OCI-LY1 (cell line): ENCODE measurements at regions not wholly inside any gene's neighbourhood (a gene's known extent, or its start where the extent isn't known, plus 50 kb on each side); places are given as distances from the start of the nearest gene placed in this dataset.

Experiments used
- EZH2 ChIP-seq: fragments of 200-600 bp; sonication (generic), shearing (Covaris generic); IDR thresholded peaks from 2 replicates; pipeline ENCODE4 v1.8.0; 2017; ENCODE audit warnings: borderline replicate concordance, mixed run types, mild to moderate bottlenecking, antibody characterized with exemption, low read length, moderate library complexity, mixed read lengths
- TF ChIP-seq, protein P1 (sequence below): fragments of 200-600 bp; sonication (generic), shearing (Covaris generic); IDR thresholded peaks from 2 replicates; pipeline ENCODE4 v1.5.1; 2017; ENCODE audit warnings: mild to moderate bottlenecking, antibody characterized with exemption, low read length, moderate library complexity, mixed read lengths

DNA sequence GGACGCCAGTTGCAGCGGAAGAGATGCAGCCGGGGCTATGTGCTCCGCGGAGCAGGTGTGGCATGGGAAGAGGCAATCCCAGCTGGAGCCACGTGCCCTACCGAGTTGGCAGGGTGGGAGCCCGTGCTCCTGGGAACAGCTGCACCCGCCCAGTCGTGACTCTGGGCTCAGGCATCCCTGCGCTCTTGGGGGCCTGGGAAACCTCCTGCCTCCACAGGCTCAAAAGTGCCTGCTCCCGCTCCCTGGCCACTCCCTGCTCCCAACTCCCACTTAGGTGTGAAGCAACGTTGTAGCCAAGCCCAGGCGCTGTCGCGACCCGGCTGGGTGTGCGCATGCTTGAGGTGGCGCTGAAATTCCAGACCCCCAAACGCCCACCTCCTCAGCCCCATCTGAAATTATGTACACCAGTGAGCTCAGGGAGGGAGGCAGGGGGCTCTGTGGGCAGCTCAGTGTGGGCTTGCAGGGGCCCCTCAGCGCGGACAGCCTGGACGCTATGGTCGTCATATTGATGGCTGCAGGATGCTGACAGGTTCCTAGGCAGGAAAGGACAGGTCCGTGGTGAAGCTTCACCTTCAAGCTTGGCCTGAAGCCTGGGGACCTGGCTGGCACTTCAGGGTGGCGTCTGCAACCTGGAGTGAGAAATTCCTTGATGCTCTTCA is 429.9 kb downstream of the SLITRK1 start:
- TF ChIP-seq, protein P1, sequence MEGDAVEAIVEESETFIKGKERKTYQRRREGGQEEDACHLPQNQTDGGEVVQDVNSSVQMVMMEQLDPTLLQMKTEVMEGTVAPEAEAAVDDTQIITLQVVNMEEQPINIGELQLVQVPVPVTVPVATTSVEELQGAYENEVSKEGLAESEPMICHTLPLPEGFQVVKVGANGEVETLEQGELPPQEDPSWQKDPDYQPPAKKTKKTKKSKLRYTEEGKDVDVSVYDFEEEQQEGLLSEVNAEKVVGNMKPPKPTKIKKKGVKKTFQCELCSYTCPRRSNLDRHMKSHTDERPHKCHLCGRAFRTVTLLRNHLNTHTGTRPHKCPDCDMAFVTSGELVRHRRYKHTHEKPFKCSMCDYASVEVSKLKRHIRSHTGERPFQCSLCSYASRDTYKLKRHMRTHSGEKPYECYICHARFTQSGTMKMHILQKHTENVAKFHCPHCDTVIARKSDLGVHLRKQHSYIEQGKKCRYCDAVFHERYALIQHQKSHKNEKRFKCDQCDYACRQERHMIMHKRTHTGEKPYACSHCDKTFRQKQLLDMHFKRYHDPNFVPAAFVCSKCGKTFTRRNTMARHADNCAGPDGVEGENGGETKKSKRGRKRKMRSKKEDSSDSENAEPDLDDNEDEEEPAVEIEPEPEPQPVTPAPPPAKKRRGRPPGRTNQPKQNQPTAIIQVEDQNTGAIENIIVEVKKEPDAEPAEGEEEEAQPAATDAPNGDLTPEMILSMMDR, result no peak
- TF ChIP-seq EZH2, result no peak
